Prostate gland (tissue), 2 donors: ENCODE measurements at regions not wholly inside any gene's neighbourhood (a gene's known extent, or its start where the extent isn't known, plus 50 kb on each side); places are given as distances from the start of the nearest gene placed in this dataset.

Source experiments
- DNase-seq: peaks from one replicate; pipeline ENCODE4 v3.0.0-alpha.2; 2019; ENCODE audit warnings: low spot score
- H3K27ac ChIP-seq, 2 donors: fragments of 200-600 bp; sonication (generic); 2 replicates each; pipeline ENCODE4 v1.5.1; 2017 to 2019
- H3K27me3 ChIP-seq: fragments of 200-600 bp; sonication (generic); replicated peaks from 2 replicates; pipeline ENCODE4 v1.5.1; 2019; ENCODE audit not compliant: insufficient read depth
- H3K36me3 ChIP-seq, 2 donors: fragments of 200-600 bp; sonication (generic); 1 replicate in 1 of 2; 2 replicates in 1 of 2; pipeline versions ENCODE4 v1.5.1 to v1.8.1; 2017 to 2019
- H3K4me1 ChIP-seq: fragments of 200-600 bp; sonication (generic); replicated peaks from 2 replicates; pipeline ENCODE4 v1.5.1; 2019
- H3K4me3 ChIP-seq, 2 donors: fragments of 200-600 bp; sonication (generic); 2 replicates each; pipeline ENCODE4 v1.5.1; 2017 to 2019
- H3K9me3 ChIP-seq: fragments of 200-600 bp; sonication (generic); 2 replicates; pipeline ENCODE4 v1.5.1; 2017
- CTCF ChIP-seq, 4 experiments: fragments of 200-600 bp in 2 of 4; fragments of 450-650 bp in 2 of 4; sonication (generic) in 2 of 4; IDR thresholded peaks; 1 replicate in 3 of 4; 2 replicates in 1 of 4; pipeline ENCODE4 v1.5.1; 2016 to 2019; ENCODE audit warnings: antibody characterized with exemption in 4 of 4, mild to moderate bottlenecking in 2 of 4, moderate library complexity in 2 of 4
- POLR2A ChIP-seq: fragments of 450-650 bp; IDR thresholded peaks from one replicate; pipeline ENCODE4 v1.6.1; 2016; ENCODE audit warnings: antibody characterized with exemption, mild to moderate bottlenecking
- POLR2AphosphoS5 ChIP-seq: sonication (generic); formaldehyde crosslinking; IDR thresholded peaks from one replicate; pipeline ENCODE4 v1.6.1; 2017; ENCODE audit warnings: antibody characterized with exemption
- WGBS: methylation state at CpG from one replicate; pipeline ENCODE4 v1.1.5; 2018; 5-methylcytosine and 5-hydroxymethylcytosine counted together
- intact Hi-C: fragments of 100-400 bp; cut with DNase I; formaldehyde crosslinking; loops from one replicate; pipeline ENCODE4 v1.14.2; 2022

- intact Hi-C loops: no loop called here
Observed at GRCh38 chr4:24729119-24729730, 66.1 kb upstream of the SOD3 start.

GRCh38 chr4:24730256-24731001 lies 64.9 kb upstream of the SOD3 start:
- Histone ChIP-seq H3K9me3 (no peaks in the 10 kb centered on the region), H3K36me3 (no peaks in the 10 kb centered on the region), H3K4me3 (no peak overlapping the region), H3K4me1 (no peaks in the 10 kb centered on the region), H3K27me3 (no peaks in the 10 kb centered on the region), H3K27ac (no peak overlapping the region)
- intact Hi-C loops: loop anchor here (5.0 kb wide), 3 partner anchors 52 to 122 kb away; partner anchors contain the start of gene SOD3
- no peak for TF ChIP-seq POLR2A
- TF ChIP-seq POLR2AphosphoS5: no peak
- 81% methylated on average over 16 of the region's 16 CpGs for WGBS
- no peak for DNase-seq

More at GRCh38 chr4:24729119-24729730, 66.1 kb upstream of the SOD3 start:
- Histone ChIP-seq H3K27ac (no peak overlapping the region), H3K27me3 (no peaks in the 10 kb centered on the region), H3K4me1 (no peaks in the 10 kb centered on the region), H3K9me3 (no peaks in the 10 kb centered on the region), H3K36me3 (no peaks in the 10 kb centered on the region), H3K4me3 (no peak overlapping the region)
- TF ChIP-seq POLR2A (no peak), CTCF (IDR thresholded peaks at IDR 0.05) (no peak), POLR2AphosphoS5 (no peak)
- no peak for DNase-seq
- WGBS: 74% methylated on average over 6 of the region's 6 CpGs

- H3K36me3 ChIP-seq: no peaks in the 10 kb centered on the region
- H3K27ac ChIP-seq: no peak overlapping the region
- no peaks in the 10 kb centered on the region for H3K9me3 ChIP-seq
- no peaks in the 10 kb centered on the region for H3K4me1 ChIP-seq
- no peaks in the 10 kb centered on the region for H3K27me3 ChIP-seq
- TF ChIP-seq POLR2AphosphoS5 (no peak), POLR2A (no peak), CTCF (IDR thresholded peaks at IDR 0.05) (no peak)
- no peak for DNase-seq
- WGBS: 86% methylated on average over 2 of the region's 2 CpGs
- intact Hi-C loops: loop anchor here (5.0 kb wide), 3 partner anchors 51 to 121 kb away; partner anchors contain the start of gene SOD3
- H3K4me3 ChIP-seq: no peak overlapping the region
Observed at GRCh38 chr4:24731448-24731847, 63.9 kb upstream of the SOD3 start.

GRCh38 chr4:24734511-24734910 lies 60.9 kb upstream of the SOD3 start:
- no peaks in the 10 kb centered on the region for H3K27me3 ChIP-seq
- no peaks in the 10 kb centered on the region for H3K36me3 ChIP-seq
- no peak overlapping the region for H3K27ac ChIP-seq
- TF ChIP-seq POLR2AphosphoS5: no peak
- no peak for TF ChIP-seq CTCF (IDR thresholded peaks at IDR 0.05)
- no peak for TF ChIP-seq POLR2A
- no peak for DNase-seq
- H3K4me3 ChIP-seq: no peak overlapping the region
- H3K9me3 ChIP-seq: no peaks in the 10 kb centered on the region
- WGBS: 36% methylated on average over 1 of the region's 1 CpG
- no peaks in the 10 kb centered on the region for H3K4me1 ChIP-seq
- intact Hi-C loops: loop anchor here (5.0 kb wide), 3 partner anchors 48 to 118 kb away; partner anchors contain the start of gene SOD3

GRCh38 chr4:24736066-24736465 lies 59.3 kb upstream of the SOD3 start:
- H3K27ac ChIP-seq: no peak overlapping the region
- no peaks in the 10 kb centered on the region for H3K36me3 ChIP-seq
- 70% methylated on average over 5 of the region's 5 CpGs for WGBS
- TF ChIP-seq POLR2A: no peak
- TF ChIP-seq POLR2AphosphoS5: no peak
- no peak for TF ChIP-seq CTCF (IDR thresholded peaks at IDR 0.05)
- no peaks in the 10 kb centered on the region for H3K4me1 ChIP-seq
- no peaks in the 10 kb centered on the region for H3K27me3 ChIP-seq
- no peak for DNase-seq
- no peak overlapping the region for H3K4me3 ChIP-seq
- intact Hi-C loops: no loop called here
- H3K9me3 ChIP-seq: no peaks in the 10 kb centered on the region
